ENCODE measurements at regions not wholly inside any gene's neighbourhood (a gene's known extent, or its start where the extent isn't known, plus 50 kb on each side); places are given as distances from the start of the nearest gene placed in this dataset.

GRCh38 chr2:36270758-36271157, 84.8 kb upstream of the CRIM1 start:
- TF ChIP-seq POLR2A (IDR thresholded peaks at IDR 0.05) = no peak
- no peak for TF ChIP-seq CTCF (IDR thresholded peaks at IDR 0.05)

All from prostate gland (tissue), 2 donors.